ENCODE measurements at regions not wholly inside any gene's neighbourhood (a gene's known extent, or its start where the extent isn't known, plus 50 kb on each side); places are given as distances from the start of the nearest gene placed in this dataset.

DNA sequence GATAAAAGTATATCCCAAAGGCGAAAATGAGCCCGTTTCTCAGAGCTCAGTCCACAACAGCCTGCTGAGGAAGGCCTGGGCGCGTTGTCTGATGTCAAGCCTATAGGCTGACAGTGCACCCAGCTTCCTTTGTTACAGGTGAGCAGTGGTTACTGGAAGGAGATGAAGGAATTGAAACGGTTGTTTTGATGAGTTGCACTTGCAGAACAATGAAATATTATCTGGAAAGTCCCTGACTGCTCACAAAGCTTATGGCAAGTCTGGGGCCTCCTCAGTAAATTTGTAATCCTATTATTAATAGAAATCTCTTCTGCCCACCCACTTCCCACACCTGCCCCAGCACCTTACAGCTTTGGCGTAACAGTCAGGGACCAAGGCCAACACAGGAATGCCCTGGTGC, 77.8 kb downstream of the C11orf91 start:
- TF ChIP-seq EZH2phosphoT487 (IDR thresholded peaks at IDR 0.05; ENCODE audit: insufficient read depth, low read depth) = no peak
- no peak for TF ChIP-seq EZH2 (IDR thresholded peaks at IDR 0.05; ENCODE audit: insufficient read depth, poor library complexity, severe bottlenecking)

Measured in GM23248 (cell line).